ENCODE measurements at regions not wholly inside any gene's neighbourhood (a gene's known extent, or its start where the extent isn't known, plus 50 kb on each side); places are given as distances from the start of the nearest gene placed in this dataset.

DNA sequence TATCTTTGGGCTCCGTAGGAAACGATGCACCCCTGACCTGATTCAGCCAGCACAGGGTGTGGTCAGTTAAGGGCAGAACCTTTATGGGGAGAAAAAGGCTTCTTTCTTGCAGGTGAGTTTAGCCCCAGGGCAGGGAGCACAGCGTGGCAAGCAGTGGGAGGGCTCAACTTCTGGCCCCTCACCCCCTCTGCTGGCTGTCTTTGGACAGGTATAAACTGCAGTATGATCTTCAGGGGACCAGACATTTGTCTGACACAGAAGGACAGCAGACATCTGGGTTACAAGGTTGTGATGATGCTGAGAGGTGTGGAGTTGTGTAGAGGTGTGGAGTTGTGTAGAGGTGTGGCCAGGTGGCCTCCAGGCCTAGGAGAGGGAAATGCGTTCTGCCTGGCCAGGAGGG is 324.0 kb upstream of the PLET1 start:
- Histone ChIP-seq H3K4me3 (replicated peaks in 1 of 2; ENCODE audit: low read depth in 1 of 2, low read length in 2 of 2) (no peak overlapping the region), H3K36me3 (ENCODE audit: control insufficient read depth in 1 of 2, insufficient read depth in 2 of 2, low read length in 2 of 2) (no peaks in the 10 kb centered on the region), H3K27ac (ENCODE audit: low read depth, low read length) (no peak overlapping the region), H3K4me2 (ENCODE audit: low read length) (no peak overlapping the region), H3K9ac (ENCODE audit: low read length) (no peak overlapping the region), H3K27me3 (ENCODE audit: insufficient read depth, low read length) (0 out of 2 replicates have a peak, but pooled peaks cover 4% of the 10 kb centered on the region), H3K79me2 (ENCODE audit: insufficient read depth, low read length) (no peaks in the 10 kb centered on the region), H2AFZ (ENCODE audit: low read depth, low read length, poor library complexity, severe bottlenecking) (no peak overlapping the region), H3K4me1 (ENCODE audit: control insufficient read depth in 1 of 2, insufficient read depth in 2 of 2, low read length in 2 of 2) (no peaks in the 10 kb centered on the region), H3K9me3 (ENCODE audit: control insufficient read depth in 1 of 2, insufficient read depth in 1 of 2, low read depth in 1 of 2, low read length in 2 of 2) (no peaks in the 10 kb centered on the region), H3K9me2 (ENCODE audit: insufficient read depth) (no peaks in the 10 kb centered on the region), H4K20me1 (ENCODE audit: insufficient read depth) (no peaks in the 10 kb centered on the region)
- intact Hi-C loops (cut with micrococcal nuclease): loop anchor here (1.0 kb wide), 2 partner anchors 295 to 365 kb away; no protein-coding TSS in a partner anchor
- no TSS peak for BruUV-seq (replicated peaks)
- ChIA-PET RAD21 (ENCODE audit: low non-redundant PET in 1 of 2, low total read pairs in 2 of 2, uncharacterized antibody in 2 of 2, unreplicated experiment in 2 of 2) (no interaction called here), POLR2A (no interaction called here), CTCF (interaction anchor here (1.7 to 2.0 kb wide), 3 partner anchors 144 to 705 kb away, joined by 4 to 9 read pairs (median 4); no protein-coding TSS in a partner anchor)
- ATAC-seq (peak; percentile 65), DNase-seq (ENCODE audit: low read depth, low spot score) (no peak)
- TF ChIP-seq RAD21 (IDR thresholded peaks at IDR 0.05; ENCODE audit: low read depth): peak; percentile 63
- TF ChIP-seq POLR2AphosphoS5 (IDR thresholded peaks at IDR 0.05; ENCODE audit: low read depth, low read length): no peak
- TF ChIP-seq, protein P1, sequence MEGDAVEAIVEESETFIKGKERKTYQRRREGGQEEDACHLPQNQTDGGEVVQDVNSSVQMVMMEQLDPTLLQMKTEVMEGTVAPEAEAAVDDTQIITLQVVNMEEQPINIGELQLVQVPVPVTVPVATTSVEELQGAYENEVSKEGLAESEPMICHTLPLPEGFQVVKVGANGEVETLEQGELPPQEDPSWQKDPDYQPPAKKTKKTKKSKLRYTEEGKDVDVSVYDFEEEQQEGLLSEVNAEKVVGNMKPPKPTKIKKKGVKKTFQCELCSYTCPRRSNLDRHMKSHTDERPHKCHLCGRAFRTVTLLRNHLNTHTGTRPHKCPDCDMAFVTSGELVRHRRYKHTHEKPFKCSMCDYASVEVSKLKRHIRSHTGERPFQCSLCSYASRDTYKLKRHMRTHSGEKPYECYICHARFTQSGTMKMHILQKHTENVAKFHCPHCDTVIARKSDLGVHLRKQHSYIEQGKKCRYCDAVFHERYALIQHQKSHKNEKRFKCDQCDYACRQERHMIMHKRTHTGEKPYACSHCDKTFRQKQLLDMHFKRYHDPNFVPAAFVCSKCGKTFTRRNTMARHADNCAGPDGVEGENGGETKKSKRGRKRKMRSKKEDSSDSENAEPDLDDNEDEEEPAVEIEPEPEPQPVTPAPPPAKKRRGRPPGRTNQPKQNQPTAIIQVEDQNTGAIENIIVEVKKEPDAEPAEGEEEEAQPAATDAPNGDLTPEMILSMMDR (IDR thresholded peaks at IDR 0.05 in 2 of 3, conservative IDR thresholded peaks at IDR 0.05 in 1 of 3; ENCODE audit: borderline replicate concordance in 1 of 3, insufficient read depth in 1 of 3, low read depth in 2 of 3, low read length in 2 of 3): peak; percentile 27 to 41 (median 40); a peak in 4 of 6 replicates

DNA sequence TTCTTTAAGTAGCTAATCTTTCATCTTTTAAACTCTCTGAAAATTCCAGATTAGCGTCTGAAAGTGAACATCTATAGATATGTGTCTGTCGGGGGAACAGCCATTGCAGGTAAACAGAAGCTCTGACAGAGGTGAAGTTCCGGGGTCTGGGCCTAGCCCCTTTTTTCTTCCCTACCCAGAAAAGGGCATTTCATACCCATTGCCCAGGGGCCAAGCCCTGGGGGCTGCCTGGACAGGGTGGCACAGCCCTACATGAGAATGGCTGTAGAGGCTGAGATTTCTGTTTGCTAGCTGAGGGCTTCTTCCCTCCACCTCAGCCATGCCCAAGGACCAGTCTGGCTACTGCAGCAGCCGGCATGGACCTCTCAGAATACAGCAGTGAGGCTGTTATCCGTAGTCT is 327.0 kb upstream of the PLET1 start:
- CTCF ChIA-PET: interaction anchor here (0.6 to 3.0 kb wide), 26 partner anchors 9 to 702 kb away, joined by 3 to 70 read pairs (median 4); no protein-coding TSS in a partner anchor

More for the DNA sequence above, 327.0 kb upstream of the PLET1 start:
- TF ChIP-seq TCF7L2 (IDR thresholded peaks at IDR 0.05; ENCODE audit: borderline replicate concordance, extremely low read depth, insufficient read depth, insufficient read length) (no peak), YY1 (IDR thresholded peaks at IDR 0.05; ENCODE audit: extremely low read depth, insufficient replicate concordance, low read depth, low read length) (no peak), ZBTB33 (IDR thresholded peaks at IDR 0.05; ENCODE audit: extremely low read depth, insufficient replicate concordance, low read length) (no peak), ZFX (IDR thresholded peaks at IDR 0.05) (no peak), EZH2 (IDR thresholded peaks at IDR 0.05) (no peak), CEBPB (IDR thresholded peaks at IDR 0.05; ENCODE audit: low read depth) (no peak)
- ATAC-seq (no peak), DNase-seq (ENCODE audit: low read depth, low spot score) (no peak)
- intact Hi-C loops (cut with micrococcal nuclease): loop anchor here (1.0 to 2.0 kb wide), 4 partner anchors 208 to 702 kb away; no protein-coding TSS in a partner anchor
- Histone ChIP-seq H3K4me1 (ENCODE audit: control insufficient read depth in 1 of 2, insufficient read depth in 2 of 2, low read length in 2 of 2) (no peaks in the 10 kb centered on the region), H3K9me2 (ENCODE audit: insufficient read depth) (no peaks in the 10 kb centered on the region), H3K9me3 (ENCODE audit: control insufficient read depth in 1 of 2, insufficient read depth in 1 of 2, low read depth in 1 of 2, low read length in 2 of 2) (no peaks in the 10 kb centered on the region), H3K27ac (ENCODE audit: low read depth, low read length) (no peak overlapping the region), H3K4me3 (replicated peaks in 1 of 2; ENCODE audit: low read depth in 1 of 2, low read length in 2 of 2) (no peak overlapping the region), H3K36me3 (ENCODE audit: control insufficient read depth in 1 of 2, insufficient read depth in 2 of 2, low read length in 2 of 2) (no peaks in the 10 kb centered on the region), H3K79me2 (ENCODE audit: insufficient read depth, low read length) (no peaks in the 10 kb centered on the region), H3K27me3 (ENCODE audit: insufficient read depth, low read length) (0 out of 2 replicates have a peak, but pooled peaks cover 4% of the 10 kb centered on the region), H4K20me1 (ENCODE audit: insufficient read depth) (no peaks in the 10 kb centered on the region), H3K9ac (ENCODE audit: low read length) (no peak overlapping the region), H3K4me2 (ENCODE audit: low read length) (no peak overlapping the region), H2AFZ (ENCODE audit: low read depth, low read length, poor library complexity, severe bottlenecking) (no peak overlapping the region)
- POLR2A ChIA-PET: no interaction called here
- no TSS peak for BruUV-seq (replicated peaks)
- RAD21 ChIA-PET (ENCODE audit: low non-redundant PET in 1 of 2, low total read pairs in 2 of 2, uncharacterized antibody in 2 of 2, unreplicated experiment in 2 of 2): interaction anchor here (0.9 to 1.6 kb wide), 6 partner anchors 207 to 702 kb away, joined by 3 to 11 read pairs (median 7); no protein-coding TSS in a partner anchor

Measured in HCT116 (cell line).